ENCODE measurements at regions not wholly inside any gene's neighbourhood (a gene's known extent, or its start where the extent isn't known, plus 50 kb on each side); places are given as distances from the start of the nearest gene placed in this dataset.

GRCh38 chr10:78746155-78746763, 322.5 kb upstream of the ZMIZ1 start:
- H3K9me3 Mint-ChIP-seq = no peaks in the 10 kb centered on the region
- H3K27me3 Mint-ChIP-seq = peaks cover 0 to 2% (median 0%) of the 10 kb centered on the region in 5 donors
- intact Hi-C loops (cut with micrococcal nuclease) = no loop called here
- ATAC-seq (no peak), DNase-seq (no peak)
- H3K4me3 Mint-ChIP-seq = no peak overlapping the region
- H3K27ac ChIP-seq (ENCODE audit: low read depth, low read length) = no peak overlapping the region
- CTCF ChIA-PET = no interaction called here
- no peaks in the 10 kb centered on the region for H3K27me3 ChIP-seq (ENCODE audit: control insufficient read depth in 2 of 2, insufficient read depth in 2 of 2, low read length in 2 of 2)
- no peaks in the 10 kb centered on the region for H3K36me3 ChIP-seq (ENCODE audit: control insufficient read depth in 2 of 3, insufficient read depth in 3 of 3, low read length in 3 of 3)
- no peaks in the 10 kb centered on the region for H3K36me3 Mint-ChIP-seq
- peaks cover 0 to 15% of the 10 kb centered on the region in 2 donors for H3K4me1 ChIP-seq (ENCODE audit: control insufficient read depth in 2 of 2, insufficient read depth in 2 of 2, low read length in 2 of 2)
- H3K4me3 ChIP-seq (ENCODE audit: low read length) = no peak overlapping the region
- H3K9me3 ChIP-seq (ENCODE audit: control insufficient read depth in 2 of 3, low read length in 3 of 3) = no peaks in the 10 kb centered on the region
- POLR2A ChIA-PET = no interaction called here
- H3K27ac Mint-ChIP-seq = no peak overlapping the region
- H3K4me1 Mint-ChIP-seq = peaks cover 0 to 26% (median 20%) of the 10 kb centered on the region in 7 donors

- intact Hi-C loops (cut with micrococcal nuclease) = no loop called here
- CTCF ChIA-PET = no interaction called here
Observed at GRCh38 chr10:78747401-78748234, 321.1 kb upstream of the ZMIZ1 start.

GRCh38 chr10:78748235-78748533, 320.6 kb upstream of the ZMIZ1 start:
- Histone ChIP-seq H3K4me3 (ENCODE audit: low read length) (no peak overlapping the region), H3K4me1 (ENCODE audit: control insufficient read depth in 2 of 2, insufficient read depth in 2 of 2, low read length in 2 of 2) (peaks cover 0 to 3% of the 10 kb centered on the region in 2 donors), H3K27ac (ENCODE audit: low read depth, low read length) (no peak overlapping the region), H3K9me3 (ENCODE audit: control insufficient read depth in 2 of 3, low read length in 3 of 3) (no peaks in the 10 kb centered on the region), H3K27me3 (ENCODE audit: control insufficient read depth in 2 of 2, insufficient read depth in 2 of 2, low read length in 2 of 2) (no peaks in the 10 kb centered on the region), H3K36me3 (ENCODE audit: control insufficient read depth in 2 of 3, insufficient read depth in 3 of 3, low read length in 3 of 3) (no peaks in the 10 kb centered on the region)
- H3K36me3 Mint-ChIP-seq = no peaks in the 10 kb centered on the region
- CTCF ChIA-PET = no interaction called here
- no peak overlapping the region for H3K27ac Mint-ChIP-seq
- peaks cover 5 to 18% (median 7%) of the 10 kb centered on the region in 5 donors for H3K27me3 Mint-ChIP-seq
- no peak for DNase-seq
- no peak for ATAC-seq
- POLR2A ChIA-PET = no interaction called here
- H3K4me1 Mint-ChIP-seq = peaks cover 0 to 9% (median 5%) of the 10 kb centered on the region in 7 donors
- intact Hi-C loops (cut with micrococcal nuclease) = no loop called here
- H3K4me3 Mint-ChIP-seq = no peak overlapping the region
- H3K9me3 Mint-ChIP-seq = no peaks in the 10 kb centered on the region

More at GRCh38 chr10:78747401-78748234, 321.1 kb upstream of the ZMIZ1 start:
- Histone ChIP-seq H3K27ac (ENCODE audit: low read depth, low read length) (no peak overlapping the region), H3K27me3 (ENCODE audit: control insufficient read depth in 2 of 2, insufficient read depth in 2 of 2, low read length in 2 of 2) (no peaks in the 10 kb centered on the region), H3K4me3 (ENCODE audit: low read length) (no peak overlapping the region), H3K9me3 (ENCODE audit: control insufficient read depth in 2 of 3, low read length in 3 of 3) (no peaks in the 10 kb centered on the region), H3K4me1 (ENCODE audit: control insufficient read depth in 2 of 2, insufficient read depth in 2 of 2, low read length in 2 of 2) (peaks cover 0 to 8% of the 10 kb centered on the region in 2 donors), H3K36me3 (ENCODE audit: control insufficient read depth in 2 of 3, insufficient read depth in 3 of 3, low read length in 3 of 3) (no peaks in the 10 kb centered on the region)
- Mint-ChIP-seq H3K4me1 (peaks cover 0 to 14% (median 9%) of the 10 kb centered on the region in 7 donors), H3K27me3 (peaks cover under 1 to 14% (median 5%) of the 10 kb centered on the region in 5 donors), H3K4me3 (no peak overlapping the region), H3K36me3 (no peaks in the 10 kb centered on the region), H3K27ac (no peak overlapping the region), H3K9me3 (no peaks in the 10 kb centered on the region)
- ATAC-seq (no peak), DNase-seq (no peak)
- POLR2A ChIA-PET = no interaction called here

- Mint-ChIP-seq H3K27ac (no peak overlapping the region), H3K9me3 (no peaks in the 10 kb centered on the region), H3K36me3 (no peaks in the 10 kb centered on the region), H3K4me1 (peaks cover 0 to 3% (median 0%) of the 10 kb centered on the region in 7 donors), H3K27me3 (peaks cover 11 to 28% (median 14%) of the 10 kb centered on the region in 5 donors), H3K4me3 (no peak overlapping the region)
- Histone ChIP-seq H3K4me3 (ENCODE audit: low read length) (no peak overlapping the region), H3K36me3 (ENCODE audit: control insufficient read depth in 2 of 3, insufficient read depth in 3 of 3, low read length in 3 of 3) (no peaks in the 10 kb centered on the region), H3K27me3 (ENCODE audit: control insufficient read depth in 2 of 2, insufficient read depth in 2 of 2, low read length in 2 of 2) (no peaks in the 10 kb centered on the region), H3K27ac (ENCODE audit: low read depth, low read length) (no peak overlapping the region), H3K4me1 (ENCODE audit: control insufficient read depth in 2 of 2, insufficient read depth in 2 of 2, low read length in 2 of 2) (no peaks in the 10 kb centered on the region), H3K9me3 (ENCODE audit: control insufficient read depth in 2 of 3, low read length in 3 of 3) (no peaks in the 10 kb centered on the region)
- POLR2A ChIA-PET = no interaction called here
- ATAC-seq = no peak
- CTCF ChIA-PET = interaction anchor here (0.6 kb wide), 1 partner anchor 91 kb away, joined by 3 read pairs; no protein-coding TSS in a partner anchor
- DNase-seq = no peak
- intact Hi-C loops (cut with micrococcal nuclease) = no loop called here
Observed at GRCh38 chr10:78749200-78749599, 319.6 kb upstream of the ZMIZ1 start.

- H3K4me3 Mint-ChIP-seq = no peak overlapping the region
- no peak overlapping the region for H3K27ac Mint-ChIP-seq
- peaks cover 0 to 3% (median 0%) of the 10 kb centered on the region in 7 donors for H3K4me1 Mint-ChIP-seq
- Histone ChIP-seq H3K4me1 (ENCODE audit: control insufficient read depth in 2 of 2, insufficient read depth in 2 of 2, low read length in 2 of 2) (no peaks in the 10 kb centered on the region), H3K27me3 (ENCODE audit: control insufficient read depth in 2 of 2, insufficient read depth in 2 of 2, low read length in 2 of 2) (no peaks in the 10 kb centered on the region), H3K27ac (ENCODE audit: low read depth, low read length) (no peak overlapping the region), H3K9me3 (ENCODE audit: control insufficient read depth in 2 of 3, low read length in 3 of 3) (no peaks in the 10 kb centered on the region), H3K36me3 (ENCODE audit: control insufficient read depth in 2 of 3, insufficient read depth in 3 of 3, low read length in 3 of 3) (no peaks in the 10 kb centered on the region), H3K4me3 (ENCODE audit: low read length) (no peak overlapping the region)
- peaks cover 11 to 31% (median 16%) of the 10 kb centered on the region in 5 donors for H3K27me3 Mint-ChIP-seq
- CTCF ChIA-PET = no interaction called here
- no peak for ATAC-seq
- intact Hi-C loops (cut with micrococcal nuclease) = no loop called here
- DNase-seq = no peak
- H3K36me3 Mint-ChIP-seq = no peaks in the 10 kb centered on the region
- H3K9me3 Mint-ChIP-seq = no peaks in the 10 kb centered on the region
- POLR2A ChIA-PET = no interaction called here
Observed at GRCh38 chr10:78749898-78750297, 318.9 kb upstream of the ZMIZ1 start.

- CTCF ChIA-PET = interaction anchor here (0.6 kb wide), 1 partner anchor 44 kb away, joined by 3 read pairs; no protein-coding TSS in a partner anchor
- H3K36me3 Mint-ChIP-seq = no peaks in the 10 kb centered on the region
- H3K27ac Mint-ChIP-seq = no peak overlapping the region
- Histone ChIP-seq H3K27me3 (ENCODE audit: control insufficient read depth in 2 of 2, insufficient read depth in 2 of 2, low read length in 2 of 2) (no peaks in the 10 kb centered on the region), H3K4me3 (ENCODE audit: low read length) (no peak overlapping the region), H3K27ac (ENCODE audit: low read depth, low read length) (no peak overlapping the region), H3K4me1 (ENCODE audit: control insufficient read depth in 2 of 2, insufficient read depth in 2 of 2, low read length in 2 of 2) (no peaks in the 10 kb centered on the region), H3K9me3 (ENCODE audit: control insufficient read depth in 2 of 3, low read length in 3 of 3) (no peaks in the 10 kb centered on the region), H3K36me3 (ENCODE audit: control insufficient read depth in 2 of 3, insufficient read depth in 3 of 3, low read length in 3 of 3) (no peaks in the 10 kb centered on the region)
- DNase-seq = no peak
- peaks cover 11 to 31% (median 16%) of the 10 kb centered on the region in 5 donors for H3K27me3 Mint-ChIP-seq
- H3K4me3 Mint-ChIP-seq = no peak overlapping the region
- ATAC-seq = no peak
- POLR2A ChIA-PET = no interaction called here
- intact Hi-C loops (cut with micrococcal nuclease) = no loop called here
- no peaks in the 10 kb centered on the region for H3K9me3 Mint-ChIP-seq
- peaks cover 0 to 3% (median 0%) of the 10 kb centered on the region in 7 donors for H3K4me1 Mint-ChIP-seq
Observed at GRCh38 chr10:78750418-78750817, 318.3 kb upstream of the ZMIZ1 start.

Data from naive thymus-derived CD4-positive, alpha-beta T cell (primary cell).